Trophoblast cell (in vitro differentiated cells and primary cell): ENCODE measurements at regions not wholly inside any gene's neighbourhood (a gene's known extent, or its start where the extent isn't known, plus 50 kb on each side); places are given as distances from the start of the nearest gene placed in this dataset.

ENCODE experiments used
- DNase-seq, 2 donors: peaks; one replicate each; pipeline ENCODE4 v3.0.0-alpha.2; 2016
- H2AFZ ChIP-seq: 2 replicates; pipeline ENCODE4 v1.6.1; 2013; ENCODE audit warnings: low read length, moderate library complexity, mild to moderate bottlenecking; ENCODE audit not compliant: insufficient read depth, poor library complexity
- H2AK5ac ChIP-seq: 2 replicates; pipeline ENCODE4 v1.6.1; 2013; ENCODE audit warnings: mild to moderate bottlenecking, low read length
- H2BK120ac ChIP-seq: 2 replicates; pipeline ENCODE4 v1.6.1; 2013; ENCODE audit warnings: low read length, mild to moderate bottlenecking, moderate library complexity; ENCODE audit not compliant: insufficient read depth, poor library complexity
- H2BK12ac ChIP-seq: 2 replicates; pipeline ENCODE4 v1.6.1; 2013; ENCODE audit warnings: mild to moderate bottlenecking, low read length, moderate library complexity
- H2BK5ac ChIP-seq: 2 replicates; pipeline ENCODE4 v1.6.1; 2013; ENCODE audit warnings: low read length, low read depth, moderate library complexity, mild to moderate bottlenecking; ENCODE audit not compliant: poor library complexity
- H3K14ac ChIP-seq: 2 replicates; pipeline ENCODE4 v1.6.1; 2013; ENCODE audit warnings: mild to moderate bottlenecking, low read length
- H3K18ac ChIP-seq: 2 replicates; pipeline ENCODE4 v1.6.1; 2013; ENCODE audit warnings: mild to moderate bottlenecking, low read length
- H3K23ac ChIP-seq: 2 replicates; pipeline ENCODE4 v1.6.1; 2013; ENCODE audit warnings: low read length
- H3K27ac ChIP-seq: 2 replicates; pipeline ENCODE4 v1.5.1; 2013; ENCODE audit warnings: low read depth, mild to moderate bottlenecking, inconsistent platforms, low read length, moderate library complexity
- H3K27me3 ChIP-seq: 2 replicates; pipeline ENCODE4 v1.6.1; 2013; ENCODE audit warnings: inconsistent platforms, mild to moderate bottlenecking, low read length, moderate library complexity; ENCODE audit not compliant: insufficient read depth
- H3K36me3 ChIP-seq, 2 experiments: 1 replicate in 1 of 2; 2 replicates in 1 of 2; pipeline ENCODE4 v1.6.1; 2013; ENCODE audit warnings: low read length in 2 of 2, mild to moderate bottlenecking in 2 of 2, moderate library complexity in 1 of 2; ENCODE audit not compliant: insufficient read depth in 2 of 2, control insufficient read depth in 1 of 2
- H3K4ac ChIP-seq: 2 replicates; pipeline ENCODE4 v1.6.1; 2013; ENCODE audit warnings: low read depth, mild to moderate bottlenecking, low read length, moderate library complexity
- H3K4me1 ChIP-seq, 2 experiments: 1 replicate in 1 of 2; 2 replicates in 1 of 2; pipeline ENCODE4 v1.6.1; 2013; ENCODE audit warnings: low read length in 2 of 2, mild to moderate bottlenecking in 2 of 2, moderate library complexity in 1 of 2; ENCODE audit not compliant: insufficient read depth in 2 of 2, control insufficient read depth in 1 of 2
- H3K4me2 ChIP-seq: 2 replicates; pipeline ENCODE4 v1.6.1; 2013; ENCODE audit warnings: inconsistent platforms, mild to moderate bottlenecking, low read length, moderate library complexity
- H3K4me3 ChIP-seq: 2 replicates; pipeline ENCODE4 v1.5.1; 2013; ENCODE audit warnings: mild to moderate bottlenecking, low read depth, low read length, inconsistent platforms
- H3K79me1 ChIP-seq: one replicate; pipeline ENCODE4 v1.6.1; 2013; ENCODE audit warnings: low read length
- H3K79me2 ChIP-seq: 2 replicates; pipeline ENCODE4 v1.6.1; 2013; ENCODE audit warnings: low read length, mild to moderate bottlenecking; ENCODE audit not compliant: control insufficient read depth, insufficient read depth, poor library complexity
- H3K9ac ChIP-seq: 2 replicates; pipeline ENCODE4 v1.6.1; 2013; ENCODE audit warnings: mild to moderate bottlenecking, low read length
- H3K9me3 ChIP-seq: 2 replicates; pipeline ENCODE4 v1.6.1; 2013; ENCODE audit warnings: low read depth, mild to moderate bottlenecking, control low read depth, inconsistent platforms, low read length; ENCODE audit not compliant: insufficient read depth
- H4K12ac ChIP-seq: 2 replicates; pipeline ENCODE4 v1.6.1; 2013; ENCODE audit warnings: low read depth, mild to moderate bottlenecking, low read length, moderate library complexity
- H4K8ac ChIP-seq: 2 replicates; pipeline ENCODE4 v1.6.1; 2013; ENCODE audit warnings: low read depth, mild to moderate bottlenecking, low read length, moderate library complexity
- H4K91ac ChIP-seq: one replicate; pipeline ENCODE4 v1.6.1; 2013; ENCODE audit warnings: low read depth, mild to moderate bottlenecking, low read length, moderate library complexity
- WGBS: extraction: QIAGEN DNeasy Blood & Tissue Kit; methylation state at CpG from one replicate; pipeline ENCODE4 v1.1.7; 2013; ENCODE audit warnings: missing lambda C conversion rate; ENCODE audit not compliant: insufficient read length, insufficient coverage; ENCODE audit errors: extremely low coverage; 5-methylcytosine and 5-hydroxymethylcytosine counted together

DNA sequence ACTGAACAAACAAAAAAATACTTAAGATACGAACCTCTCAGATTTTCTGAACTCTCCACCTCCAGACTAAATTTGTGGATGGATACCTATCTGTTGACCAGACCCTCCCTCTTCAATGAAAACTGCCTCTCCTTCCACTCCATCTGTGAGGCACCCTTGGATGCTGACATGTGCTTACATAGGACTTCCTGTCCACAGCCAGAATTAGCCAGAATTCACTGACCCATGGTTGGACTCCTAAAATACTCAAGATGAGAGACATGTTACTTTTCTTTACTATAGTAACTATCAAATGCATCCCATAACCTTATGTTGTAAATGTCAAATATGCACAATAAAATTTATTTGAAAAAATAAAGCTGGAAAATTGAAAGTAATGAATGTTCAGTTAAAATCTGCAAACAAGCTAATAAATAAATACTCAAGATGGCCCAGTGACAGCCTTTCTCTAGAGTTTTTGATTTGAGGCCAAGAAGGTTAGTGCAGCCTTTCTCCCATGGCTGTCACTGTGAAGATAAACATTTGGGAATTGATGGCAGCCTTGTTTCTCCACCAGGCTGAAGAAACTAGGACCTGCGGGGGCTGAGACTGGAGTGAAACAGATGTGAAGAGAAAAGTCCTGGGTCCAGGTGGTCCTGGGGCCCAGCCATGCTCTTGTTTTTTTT is 287.0 kb downstream of the ZEB1 start:
- Histone ChIP-seq H2AFZ (no peak overlapping the region), H3K27me3 (no peaks in the 10 kb centered on the region), H3K36me3 (no peaks in the 10 kb centered on the region), H4K8ac (no peak overlapping the region), H3K27ac (no peak overlapping the region), H3K4ac (no peak overlapping the region), H3K23ac (no peak overlapping the region), H3K14ac (no peak overlapping the region), H4K91ac (no peak overlapping the region), H3K4me1 (peaks cover 6 to 11% of the 10 kb centered on the region in 2 experiments), H2BK12ac (no peak overlapping the region), H3K18ac (no peak overlapping the region), H4K12ac (no peak overlapping the region), H2BK5ac (no peak overlapping the region), H3K79me2 (no peaks in the 10 kb centered on the region), H2AK5ac (no peak overlapping the region), H2BK120ac (no peak overlapping the region), H3K4me2 (no peak overlapping the region), H3K9ac (no peak overlapping the region), H3K9me3 (peaks cover 4% of the 10 kb centered on the region), H3K4me3 (no peak overlapping the region), H3K79me1 (peaks cover 8% of the 10 kb centered on the region)
- DNase-seq = no peak
- no CpG with 5 or more reads among the region's 2 CpGs for WGBS

DNA sequence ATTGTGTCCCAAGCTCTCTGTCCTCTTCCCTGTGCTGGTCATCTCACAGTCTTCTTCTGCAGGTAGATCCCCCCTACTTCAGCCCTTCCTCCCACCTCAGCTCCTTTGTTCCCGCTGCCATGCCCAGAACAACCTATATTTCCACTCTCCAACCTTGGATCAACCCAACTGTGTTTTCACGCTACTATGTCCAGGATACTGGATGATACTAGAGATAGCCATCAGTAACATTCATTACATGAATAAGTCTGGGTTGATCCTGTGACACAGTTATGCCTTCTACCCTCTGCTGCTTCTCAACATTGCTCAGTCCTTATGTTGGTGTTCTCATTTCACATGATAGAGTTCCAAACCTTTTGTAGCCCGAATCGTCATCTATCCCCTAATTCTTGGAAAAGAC is 286.4 kb downstream of the ZEB1 start:
- no peak overlapping the region for H4K91ac ChIP-seq
- peaks cover 6 to 11% of the 10 kb centered on the region in 2 experiments for H3K4me1 ChIP-seq
- no peak overlapping the region for H2AFZ ChIP-seq
- no peak overlapping the region for H3K4me2 ChIP-seq
- H2BK12ac ChIP-seq = no peak overlapping the region
- peaks cover 8% of the 10 kb centered on the region for H3K79me1 ChIP-seq
- no peak overlapping the region for H3K18ac ChIP-seq
- H3K23ac ChIP-seq = no peak overlapping the region
- H3K4me3 ChIP-seq = no peak overlapping the region
- no peak overlapping the region for H2BK120ac ChIP-seq
- peaks cover 4% of the 10 kb centered on the region for H3K9me3 ChIP-seq
- H4K12ac ChIP-seq = no peak overlapping the region
- H3K79me2 ChIP-seq = no peaks in the 10 kb centered on the region
- no CpG with 5 or more reads among the region's 4 CpGs for WGBS
- H3K14ac ChIP-seq = no peak overlapping the region
- H3K27ac ChIP-seq = no peak overlapping the region
- DNase-seq = no peak
- no peak overlapping the region for H2BK5ac ChIP-seq
- H2AK5ac ChIP-seq = no peak overlapping the region
- no peaks in the 10 kb centered on the region for H3K36me3 ChIP-seq
- H3K9ac ChIP-seq = no peak overlapping the region
- no peak overlapping the region for H4K8ac ChIP-seq
- no peak overlapping the region for H3K4ac ChIP-seq
- H3K27me3 ChIP-seq = no peaks in the 10 kb centered on the region

DNA sequence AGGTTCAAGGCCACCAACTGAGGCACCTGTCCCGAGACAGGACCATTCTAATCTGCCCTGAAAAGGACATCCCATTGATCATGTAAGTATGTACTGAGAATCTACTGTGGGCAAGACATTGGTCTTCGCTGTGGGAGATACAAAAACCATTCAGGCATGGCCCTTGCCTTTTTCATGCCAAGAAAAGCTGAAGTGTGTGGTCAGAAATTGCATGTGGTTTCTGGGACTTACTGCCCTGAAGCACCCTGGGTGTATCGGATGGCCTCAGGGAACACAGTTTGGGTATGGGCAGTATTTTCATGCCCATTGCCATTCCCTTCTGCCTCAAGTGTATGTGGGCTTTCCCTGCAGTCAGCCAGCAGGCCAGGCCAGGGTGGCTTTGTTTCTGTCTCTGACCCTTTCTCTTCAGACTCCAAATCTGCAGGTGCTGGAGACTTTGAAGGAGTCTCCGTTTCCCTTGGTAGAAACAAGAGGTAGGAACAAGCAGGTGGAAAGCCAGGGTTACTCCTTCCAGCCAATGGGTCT is 285.7 kb downstream of the ZEB1 start:
- Histone ChIP-seq H3K4me1 (peaks cover 6 to 11% of the 10 kb centered on the region in 2 experiments), H4K12ac (no peak overlapping the region), H2BK5ac (no peak overlapping the region), H3K27me3 (no peaks in the 10 kb centered on the region), H3K27ac (no peak overlapping the region), H3K79me2 (no peaks in the 10 kb centered on the region), H3K9ac (no peak overlapping the region), H2BK12ac (no peak overlapping the region), H3K14ac (no peak overlapping the region), H3K79me1 (peaks cover 8% of the 10 kb centered on the region), H3K4ac (no peak overlapping the region), H4K91ac (no peak overlapping the region), H3K36me3 (no peaks in the 10 kb centered on the region), H2AFZ (no peak overlapping the region), H3K18ac (no peak overlapping the region), H2BK120ac (no peak overlapping the region), H4K8ac (no peak overlapping the region), H3K4me3 (no peak overlapping the region), H3K23ac (no peak overlapping the region), H3K9me3 (peaks cover 4% of the 10 kb centered on the region), H2AK5ac (no peak overlapping the region), H3K4me2 (no peak overlapping the region)
- DNase-seq = no peak
- no CpG with 5 or more reads among the region's 4 CpGs for WGBS

GRCh38 chr10:31604096-31604495 is 285.1 kb downstream of the ZEB1 start:
- H3K79me2 ChIP-seq = no peaks in the 10 kb centered on the region
- H3K27me3 ChIP-seq = no peaks in the 10 kb centered on the region
- peaks cover 6 to 11% of the 10 kb centered on the region in 2 experiments for H3K4me1 ChIP-seq
- H3K36me3 ChIP-seq = no peaks in the 10 kb centered on the region
- no peak overlapping the region for H4K12ac ChIP-seq
- H3K4me2 ChIP-seq = peak overlapping the region; percentile 95
- no peak overlapping the region for H3K4ac ChIP-seq
- H3K23ac ChIP-seq = no peak overlapping the region
- no peak overlapping the region for H2AK5ac ChIP-seq
- H2BK120ac ChIP-seq = no peak overlapping the region
- no peak overlapping the region for H3K14ac ChIP-seq
- no peak overlapping the region for H4K91ac ChIP-seq
- no peak overlapping the region for H3K4me3 ChIP-seq
- H2BK12ac ChIP-seq = no peak overlapping the region
- no peak overlapping the region for H2BK5ac ChIP-seq
- peak overlapping the region; percentile 26 for H2AFZ ChIP-seq
- no peak overlapping the region for H3K27ac ChIP-seq
- peaks cover 4% of the 10 kb centered on the region for H3K9me3 ChIP-seq
- peak; percentile 61 to 67 for DNase-seq
- H3K18ac ChIP-seq = no peak overlapping the region
- WGBS = no CpG with 5 or more reads among the region's 12 CpGs
- peak overlapping the region; percentile 64 for H4K8ac ChIP-seq
- H3K79me1 ChIP-seq = peaks cover 8% of the 10 kb centered on the region
- H3K9ac ChIP-seq = no peak overlapping the region
